Activated CD4-positive, alpha-beta T cell treated with anti-CD3 and anti-CD28 coated beads, Interleukin-2, Interleukin-6, amounts not matched to agents 100 ng/mL and 50 ng/mL, durations not matched to agents 16 hours and 8 hours (primary cell): ENCODE measurements at regions not wholly inside any gene's neighbourhood (a gene's known extent, or its start where the extent isn't known, plus 50 kb on each side); places are given as distances from the start of the nearest gene placed in this dataset.

ENCODE experiments used
- DNase-seq: peaks from one replicate; pipeline ENCODE4 v3.0.0-alpha.2; 2020

DNA sequence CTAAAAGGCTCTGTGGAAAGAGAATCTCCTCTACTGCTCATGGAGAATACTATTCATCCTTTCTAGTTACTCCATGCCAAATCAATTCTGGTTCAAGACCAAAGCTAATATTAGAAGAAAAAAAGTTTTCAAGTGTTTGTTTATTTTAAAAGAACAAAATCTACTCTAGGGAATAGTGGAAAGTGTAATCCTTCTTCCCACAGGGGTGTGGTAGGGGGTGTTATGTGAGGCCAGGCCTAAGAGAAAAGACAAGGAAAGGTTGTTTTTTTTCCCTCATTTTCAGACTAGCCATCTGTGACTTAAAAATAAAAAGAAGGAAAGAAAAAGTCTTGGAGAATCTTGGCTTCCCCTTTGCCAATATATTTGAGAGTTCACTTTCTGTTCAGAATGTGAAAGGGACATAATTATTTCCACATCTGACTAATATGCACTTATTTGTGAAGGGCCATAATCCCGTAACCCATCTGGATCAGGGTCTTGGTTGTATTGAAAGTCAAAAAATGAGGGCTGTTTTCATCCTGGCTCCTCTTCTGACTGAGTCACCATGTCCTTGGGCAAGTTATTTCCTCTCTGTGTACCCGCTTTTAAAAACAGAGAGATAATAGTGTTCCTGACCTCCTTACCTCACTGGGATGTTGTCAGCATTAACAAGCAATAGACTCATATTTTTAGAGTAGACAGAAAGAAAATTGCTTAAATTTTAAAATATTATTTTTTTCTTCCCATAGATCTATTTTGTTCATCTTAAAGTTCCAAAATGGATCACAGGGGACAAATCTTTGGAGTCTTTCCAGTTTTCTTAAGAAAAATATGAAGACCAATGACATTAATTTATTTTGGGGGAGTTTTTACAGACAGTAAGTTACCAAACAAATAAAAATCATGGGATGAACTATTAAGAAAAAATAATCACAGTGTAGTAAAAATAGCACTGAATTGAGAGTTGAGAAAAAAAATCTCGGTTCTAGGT lies 233.7 kb downstream of the IBTK start:
- no peak for DNase-seq

DNA sequence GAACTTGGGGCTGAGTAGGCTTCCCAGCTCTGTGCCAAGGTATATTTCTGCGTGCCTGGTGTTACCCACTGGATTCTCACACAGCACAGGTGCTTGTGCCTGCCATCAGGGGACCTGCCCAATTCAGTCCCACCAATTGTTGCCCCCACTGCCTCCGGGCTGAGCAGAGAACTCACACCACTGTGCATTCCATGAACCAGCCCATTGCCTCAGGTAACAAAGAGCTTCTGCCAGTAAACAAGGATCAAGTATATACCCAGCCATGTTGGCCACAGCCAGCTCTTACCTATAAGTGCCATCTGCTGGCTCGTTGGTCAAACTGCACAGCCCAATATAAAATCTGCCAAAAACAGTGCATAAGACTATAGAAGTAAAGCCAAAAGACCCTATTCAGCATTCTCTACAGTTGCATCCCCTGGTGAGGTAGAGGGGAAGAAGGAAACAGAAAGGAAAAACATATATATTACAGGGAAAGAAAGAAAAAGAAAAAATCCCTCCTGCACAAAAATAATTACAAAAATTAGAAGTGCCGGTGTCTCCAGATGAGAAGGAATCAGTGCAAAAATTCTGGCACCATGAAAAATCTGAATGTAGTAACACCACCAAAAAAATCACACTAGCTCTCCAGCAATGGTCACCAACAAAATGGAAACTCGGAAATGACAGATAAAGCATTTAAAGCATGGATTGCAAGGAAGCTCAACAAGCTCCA lies 241.4 kb downstream of the IBTK start:
- peak; percentile 34 for DNase-seq

DNA sequence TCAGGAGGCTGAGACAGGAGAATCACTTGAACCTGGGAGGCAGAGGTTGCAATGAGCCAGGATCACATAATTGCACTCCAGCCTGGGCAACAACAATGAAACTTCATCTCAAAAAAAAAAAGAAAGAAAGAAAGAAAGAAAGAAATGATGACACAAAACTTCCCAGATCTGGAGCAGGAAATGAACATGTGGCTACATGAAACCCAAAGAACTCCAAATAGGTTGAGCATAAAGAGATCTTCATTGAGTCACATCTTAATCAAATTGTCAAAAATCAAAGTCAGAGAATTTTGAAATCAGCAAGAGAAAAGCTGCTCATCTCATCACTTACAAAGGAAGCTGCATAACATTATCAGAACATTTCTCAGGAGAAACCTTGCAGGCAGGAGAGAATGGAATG lies 247.0 kb downstream of the IBTK start:
- DNase-seq = no peak

DNA sequence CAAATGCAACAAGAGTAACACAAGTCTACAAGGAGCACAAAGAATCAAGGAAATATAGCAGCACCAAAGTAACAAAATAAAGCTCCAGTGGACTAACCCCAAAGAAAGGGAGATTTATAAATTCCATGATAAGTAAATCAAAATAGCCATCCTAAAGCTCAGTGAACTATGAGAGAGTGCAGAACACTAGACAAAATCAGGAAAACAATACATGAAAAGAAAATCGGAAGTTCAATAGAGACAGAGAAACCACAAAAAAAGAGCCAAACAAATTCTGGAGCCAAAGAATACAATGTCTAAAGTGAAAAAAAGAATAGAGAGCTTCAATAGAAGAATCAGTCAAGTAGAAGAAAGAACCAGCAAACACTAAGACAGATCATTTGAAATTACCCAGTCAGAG lies 247.3 kb upstream of the TENT5A start:
- DNase-seq = no peak

DNA sequence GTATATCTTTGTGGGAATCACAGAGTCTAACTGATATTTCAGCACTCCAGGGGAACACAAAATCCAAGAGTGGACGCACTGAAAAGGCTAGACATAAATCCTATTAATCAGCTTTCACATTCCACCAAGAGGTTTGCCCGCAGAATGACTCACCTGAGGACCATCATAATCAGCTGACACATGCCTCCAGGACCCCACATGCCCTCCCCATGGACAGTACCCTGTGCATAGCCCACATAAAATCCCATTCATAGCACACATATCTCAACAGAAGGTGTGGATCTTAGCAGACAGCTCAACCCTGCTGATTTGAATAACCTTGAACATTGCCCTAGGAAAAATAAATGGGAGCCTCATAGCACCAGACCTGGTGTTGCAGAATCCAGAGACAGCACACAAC lies 246.8 kb upstream of the TENT5A start:
- no peak for DNase-seq

DNA sequence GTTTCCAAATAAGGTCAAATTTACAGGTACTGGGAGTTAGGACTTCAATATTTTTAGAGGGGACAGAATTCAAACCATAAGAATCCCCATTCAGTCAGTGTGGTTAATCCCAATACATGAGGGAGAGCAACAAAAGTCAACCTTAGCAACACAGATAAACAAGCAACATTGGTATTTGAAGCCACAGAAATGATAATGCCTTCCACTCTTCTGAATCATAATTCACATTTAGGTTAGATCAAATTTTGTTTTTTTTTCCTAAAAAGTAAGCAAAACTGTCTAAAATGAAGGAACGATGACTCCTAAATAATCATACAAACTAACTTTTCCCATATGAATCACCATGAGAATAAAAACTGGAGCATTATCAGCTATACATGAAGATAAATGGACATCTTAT lies 246.0 kb upstream of the TENT5A start:
- no peak for DNase-seq

DNA sequence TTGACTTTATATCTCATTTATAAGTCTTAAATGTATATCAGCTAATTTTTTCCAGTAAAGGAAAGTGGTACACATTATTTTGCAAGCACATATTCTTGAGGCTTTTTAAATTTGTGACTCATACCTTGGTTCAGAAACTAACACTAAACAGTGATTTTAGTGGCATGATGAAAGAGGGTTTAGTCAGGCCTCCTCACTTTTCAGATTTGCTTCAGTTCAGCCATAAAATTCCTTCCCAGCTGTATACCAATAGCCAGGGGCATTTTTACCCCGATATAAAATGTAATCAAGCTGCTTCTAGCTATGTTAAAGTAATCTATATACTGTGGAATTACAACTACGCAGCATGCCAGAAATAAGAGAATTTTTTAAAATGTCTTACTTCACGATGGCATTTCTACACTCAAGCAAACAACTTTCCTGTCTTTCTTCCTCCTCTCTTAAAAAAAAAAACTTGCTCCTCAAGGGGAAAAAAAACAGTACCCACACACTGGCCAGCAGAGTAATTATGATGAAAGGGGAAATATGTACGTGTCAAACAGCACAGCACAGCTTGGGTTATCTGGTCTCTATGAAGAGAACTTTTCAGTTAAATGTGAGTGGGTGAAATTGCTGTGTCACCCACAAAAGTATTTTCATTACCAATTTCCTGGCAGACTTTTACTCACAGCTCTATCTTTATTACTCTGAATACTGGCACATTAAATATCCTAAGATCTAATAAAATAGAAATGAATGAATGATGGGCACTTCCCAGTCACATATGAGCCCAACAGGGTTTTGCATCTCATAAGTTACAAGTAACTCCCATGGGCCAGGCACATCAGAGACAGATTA lies 244.8 kb upstream of the TENT5A start:
- peak; percentile 23 for DNase-seq

DNA sequence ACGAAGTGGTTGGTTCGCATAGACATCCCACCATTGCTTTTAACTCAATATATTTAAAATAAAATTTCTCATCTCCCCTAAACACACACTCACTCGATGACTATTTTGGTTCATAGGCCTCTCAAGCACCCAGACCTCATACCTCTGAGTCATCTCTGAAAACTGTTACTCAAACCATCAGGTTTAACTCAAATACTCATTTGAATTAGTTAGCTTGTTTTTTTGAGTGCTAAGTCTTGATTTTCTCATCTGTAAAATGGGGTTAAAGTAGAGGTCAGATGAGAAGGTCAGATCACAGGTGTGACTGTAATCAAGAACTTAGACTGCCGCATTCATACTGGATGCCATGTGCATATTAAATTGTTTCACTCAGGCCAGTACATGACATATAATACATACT lies 243.9 kb upstream of the TENT5A start:
- DNase-seq = peak; percentile 49

DNA sequence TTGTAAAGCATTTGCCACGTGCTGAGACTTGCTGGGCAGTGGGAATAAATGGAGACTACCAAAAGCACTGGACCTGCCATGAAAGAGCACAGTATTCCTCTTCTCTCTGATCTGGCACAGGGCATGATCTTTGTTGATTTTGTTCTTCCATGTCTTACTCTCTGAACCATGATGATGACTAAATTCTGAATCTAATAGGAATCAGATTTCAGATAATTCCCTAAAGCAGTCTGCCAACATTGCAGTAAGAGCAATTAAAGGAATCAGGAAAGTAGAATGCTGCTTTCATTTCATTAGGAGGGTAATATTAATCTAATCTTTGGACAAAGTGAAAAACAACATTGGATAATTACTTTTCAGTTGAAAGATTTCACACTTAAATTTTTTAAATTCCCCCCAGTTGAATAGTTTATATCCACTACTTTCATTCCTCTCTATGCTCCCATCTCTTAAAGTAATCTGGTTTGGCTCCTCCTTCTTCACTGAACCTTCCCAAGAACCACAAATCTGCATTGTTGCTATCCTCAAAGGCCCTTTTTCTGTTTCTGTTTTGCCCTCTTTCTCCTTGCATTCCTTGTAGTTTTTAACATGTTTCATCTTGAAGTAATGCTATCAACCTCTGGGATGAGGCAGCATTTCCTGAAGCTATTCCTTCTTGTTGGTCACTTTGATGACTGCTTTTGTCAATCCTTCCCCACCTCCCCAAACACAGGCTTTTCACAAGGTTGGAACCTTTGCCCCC lies 243.2 kb upstream of the TENT5A start:
- DNase-seq = no peak

DNA sequence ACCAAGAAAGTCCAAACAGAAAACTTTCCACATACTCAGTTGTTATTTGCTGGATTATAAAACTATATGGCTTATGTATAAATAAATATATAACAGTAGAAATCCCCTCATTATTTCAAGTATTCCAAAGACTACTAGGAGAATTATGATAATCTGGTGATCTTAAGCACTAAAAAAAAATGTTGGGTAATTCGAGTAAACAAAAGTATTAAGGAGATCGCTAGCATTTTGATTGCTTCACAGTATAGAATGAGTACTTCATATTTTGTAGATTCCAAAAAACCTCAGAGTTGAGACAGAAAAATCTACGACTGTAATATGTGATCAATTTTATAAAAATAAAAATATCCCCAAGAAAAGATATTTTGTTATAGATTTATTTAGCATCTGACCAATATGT lies 236.4 kb upstream of the TENT5A start:
- DNase-seq = no peak

DNA sequence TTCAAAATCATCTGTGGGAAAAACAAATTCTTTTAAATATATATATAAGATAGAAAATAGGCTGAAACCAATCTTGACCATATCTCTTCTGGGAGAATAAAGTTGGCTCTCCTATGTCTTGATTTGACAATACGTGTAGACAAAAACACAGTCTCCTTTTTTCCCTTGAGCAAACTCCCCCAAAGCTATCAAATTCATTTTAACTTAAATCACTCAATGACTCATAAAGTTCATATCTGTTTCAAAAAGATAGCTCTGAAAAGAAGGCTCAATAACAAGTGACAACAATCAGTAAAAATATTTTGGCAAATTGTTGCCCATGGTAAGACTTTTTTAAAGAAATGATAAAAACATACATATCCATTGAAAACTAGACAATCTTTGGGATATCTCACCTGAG lies 236.0 kb upstream of the TENT5A start:
- no peak for DNase-seq

DNA sequence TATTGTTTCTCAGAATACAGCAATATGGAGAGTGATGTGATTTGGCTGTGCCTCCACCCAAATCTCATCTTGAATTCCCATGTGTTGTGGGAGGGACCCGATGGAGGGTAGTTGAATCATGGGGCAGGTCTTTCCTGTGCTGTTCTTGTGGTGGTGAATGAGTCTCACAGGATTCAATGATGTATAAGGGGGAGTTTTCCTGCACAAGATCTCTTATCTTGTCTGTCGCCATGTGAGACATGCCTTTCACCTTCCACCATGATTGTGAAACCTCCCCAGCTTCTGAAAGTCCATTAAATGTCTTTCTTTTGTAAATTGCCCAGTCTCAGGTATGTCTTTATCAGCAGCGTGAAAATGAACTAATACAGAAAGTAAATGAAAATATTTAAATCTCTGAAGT lies 234.8 kb upstream of the TENT5A start:
- no peak for DNase-seq

DNA sequence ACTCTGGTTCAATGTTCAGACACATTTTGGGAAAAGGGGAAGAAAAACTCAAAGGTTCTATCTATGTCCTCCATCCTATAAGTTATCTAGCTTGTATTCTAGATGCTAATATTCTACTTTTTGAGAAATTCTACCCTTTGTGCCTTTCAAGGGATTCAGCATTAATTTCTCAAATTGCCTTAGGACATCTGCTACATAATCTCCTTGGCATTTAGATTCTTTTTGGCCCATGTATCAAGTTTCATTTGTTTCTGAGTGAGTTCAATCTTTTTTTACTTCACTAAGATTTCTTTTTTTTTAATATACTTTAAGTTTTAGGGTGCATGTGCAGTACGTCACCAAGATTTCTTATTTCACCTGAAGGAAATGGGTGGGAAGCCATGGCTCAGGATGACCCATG lies 232.7 kb upstream of the TENT5A start:
- DNase-seq = no peak

DNA sequence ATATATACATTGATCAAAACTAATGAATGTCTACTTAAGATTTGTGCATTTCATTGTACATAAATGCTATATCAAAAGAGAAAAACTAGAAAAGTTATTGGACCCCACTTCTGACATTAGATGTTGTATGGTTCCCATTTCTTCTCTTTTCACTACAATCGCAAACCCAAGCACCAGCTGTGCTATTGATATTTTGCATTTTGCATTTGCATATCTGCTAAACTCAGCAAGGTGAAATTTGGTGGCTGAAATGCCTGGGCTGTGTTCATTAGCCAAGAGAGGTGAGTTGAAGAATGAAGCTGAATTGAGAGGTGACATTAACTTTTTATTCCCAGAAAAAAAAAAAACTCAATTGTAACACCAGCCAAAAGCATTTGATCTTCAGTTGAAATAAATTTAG lies 232.1 kb upstream of the TENT5A start:
- DNase-seq = no peak

DNA sequence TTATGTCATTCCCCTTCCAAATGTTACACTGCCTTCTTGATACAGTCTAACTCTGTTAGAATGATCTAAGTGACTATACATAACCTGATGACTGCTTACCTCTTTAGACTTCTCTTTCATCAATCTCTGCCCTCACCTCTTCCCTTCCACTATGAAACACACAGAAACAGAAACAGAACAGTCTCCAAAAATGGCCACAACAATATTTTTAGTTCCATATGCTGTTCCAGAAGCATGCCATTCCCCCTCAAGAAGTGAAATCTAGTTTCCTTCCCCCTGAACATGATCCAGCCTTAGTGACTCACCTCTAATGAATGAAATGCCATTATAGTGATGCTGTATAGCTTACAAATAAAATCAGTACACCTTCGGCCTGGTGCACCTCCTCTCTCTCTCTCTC lies 229.3 kb upstream of the TENT5A start:
- no peak for DNase-seq

DNA sequence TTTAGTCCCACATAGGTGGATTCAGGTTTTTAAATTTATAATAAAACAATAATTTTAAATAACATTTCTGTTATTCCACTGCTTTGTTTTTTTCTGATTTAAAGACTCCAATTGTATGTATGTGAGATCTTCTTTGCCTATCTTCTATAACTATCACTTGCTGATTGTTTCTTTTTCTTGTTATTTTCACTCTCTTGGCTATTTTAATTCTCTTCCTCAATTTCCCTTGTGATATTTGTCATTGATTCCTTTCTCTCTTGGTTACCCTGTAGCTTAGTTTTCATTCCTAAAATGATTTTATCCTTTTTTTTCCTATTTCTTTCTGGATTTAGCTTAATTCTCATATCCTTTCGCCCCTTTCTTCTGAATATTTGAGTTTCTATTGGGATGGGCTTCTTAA lies 227.3 kb upstream of the TENT5A start:
- no peak for DNase-seq

DNA sequence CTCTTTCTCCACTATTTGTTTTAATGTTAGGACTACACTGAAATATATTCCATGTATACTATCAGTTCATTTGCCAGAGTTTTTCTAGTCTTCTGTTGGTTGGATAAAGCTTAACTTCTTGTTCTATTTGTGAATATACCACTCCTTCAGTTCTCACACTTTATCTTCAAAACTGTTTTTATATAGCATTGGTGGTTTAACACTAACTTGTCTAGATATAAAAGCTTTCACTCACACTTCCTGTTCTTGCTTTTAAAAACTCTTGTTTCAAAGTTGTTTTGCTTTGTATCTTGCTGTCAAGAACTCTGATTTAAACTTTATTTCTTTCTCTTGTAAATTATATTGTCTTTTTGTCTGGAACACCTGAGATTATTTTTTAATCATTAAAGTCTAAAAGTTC lies 226.8 kb upstream of the TENT5A start:
- DNase-seq = no peak

DNA sequence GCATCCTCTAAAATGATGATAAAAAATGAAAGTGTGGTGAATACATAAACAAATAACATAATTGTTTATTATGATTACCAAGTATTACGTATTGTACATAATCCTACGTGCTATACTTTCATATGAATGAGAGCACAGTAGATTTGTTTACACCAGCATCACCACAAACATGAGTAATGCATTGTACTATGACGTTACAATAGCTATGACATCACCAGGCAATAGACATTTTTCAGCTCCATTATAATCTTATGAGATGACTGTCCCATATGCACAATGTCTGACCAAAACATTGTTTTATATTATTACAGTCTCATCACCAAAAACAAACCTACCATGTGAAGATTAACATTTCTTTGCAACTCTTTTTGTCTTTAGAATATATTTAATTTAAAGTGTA lies 225.7 kb upstream of the TENT5A start:
- DNase-seq = no peak

DNA sequence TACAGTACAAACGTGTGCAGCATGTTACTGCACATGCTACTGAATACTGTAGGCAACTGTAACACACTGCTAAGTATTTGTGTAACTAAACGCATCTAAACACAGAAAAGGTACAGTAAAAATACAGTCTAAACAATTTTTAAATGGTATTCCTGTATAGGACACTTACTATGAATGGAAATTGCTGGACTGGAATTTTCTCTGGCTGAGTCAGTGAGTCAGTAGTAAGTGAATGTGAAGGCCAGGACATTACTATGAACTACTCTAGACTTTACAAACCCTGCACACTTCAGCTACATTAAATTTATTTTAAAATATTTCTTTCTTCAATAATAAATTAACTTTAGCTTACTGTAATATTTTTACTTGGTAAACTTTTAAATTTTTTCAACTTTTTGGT lies 225.0 kb upstream of the TENT5A start:
- no peak for DNase-seq

DNA sequence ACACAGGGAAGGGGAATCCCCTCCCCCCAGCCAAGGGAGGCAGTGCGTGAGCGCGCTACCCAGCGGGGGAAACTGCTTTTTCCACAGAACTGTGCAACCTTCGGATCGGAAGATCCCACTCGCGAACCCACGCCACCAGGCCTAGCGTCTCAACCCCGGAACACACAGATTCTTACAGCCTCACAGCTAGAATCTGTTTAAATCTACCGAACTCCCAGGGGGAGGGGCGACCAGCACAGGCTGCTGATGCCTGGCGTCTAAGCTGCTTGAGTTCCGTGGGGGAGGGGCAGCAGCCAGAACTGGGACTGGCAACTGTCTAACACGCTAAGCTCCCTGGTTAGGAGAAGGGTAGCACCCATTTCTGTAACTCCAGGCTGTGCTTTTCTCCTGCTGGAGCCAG lies 217.3 kb upstream of the TENT5A start:
- no peak for DNase-seq

DNA sequence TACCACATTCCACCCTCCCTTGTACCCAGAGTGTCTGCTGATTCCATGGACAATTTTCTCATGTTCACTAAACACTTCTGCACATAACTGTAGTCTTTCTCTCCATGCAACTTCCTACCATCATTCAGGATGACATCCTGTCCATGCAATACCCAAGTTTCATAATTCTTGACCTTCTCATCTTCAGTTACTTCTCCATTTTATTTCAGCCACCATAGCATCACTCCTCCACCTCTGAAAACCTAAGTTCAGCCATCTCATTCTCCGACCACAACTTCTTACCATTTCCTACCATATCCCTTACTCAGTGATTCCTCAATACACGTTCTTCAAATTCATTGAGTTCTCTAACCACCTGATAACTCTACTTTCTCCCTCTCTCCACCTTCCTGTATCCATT lies 216.5 kb upstream of the TENT5A start:
- no peak for DNase-seq

DNA sequence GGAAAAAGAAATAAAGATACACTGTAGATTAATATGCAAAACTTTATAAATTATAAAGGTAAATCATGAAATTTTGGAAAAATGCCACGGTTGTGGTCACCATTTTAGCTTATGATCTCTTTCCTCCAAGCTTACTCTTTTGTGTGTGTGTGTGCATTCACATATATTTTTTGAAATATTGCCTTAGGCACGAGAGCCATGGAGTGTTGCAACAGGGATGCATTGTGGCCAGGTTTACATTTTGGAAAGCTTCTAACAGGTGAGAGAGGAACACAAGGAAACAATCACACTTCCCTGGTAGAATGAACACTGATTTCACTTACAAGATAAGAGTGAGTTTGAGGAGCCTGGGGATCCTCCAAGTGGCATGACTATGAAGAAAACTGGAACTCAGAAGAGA lies 214.5 kb upstream of the TENT5A start:
- DNase-seq = no peak

DNA sequence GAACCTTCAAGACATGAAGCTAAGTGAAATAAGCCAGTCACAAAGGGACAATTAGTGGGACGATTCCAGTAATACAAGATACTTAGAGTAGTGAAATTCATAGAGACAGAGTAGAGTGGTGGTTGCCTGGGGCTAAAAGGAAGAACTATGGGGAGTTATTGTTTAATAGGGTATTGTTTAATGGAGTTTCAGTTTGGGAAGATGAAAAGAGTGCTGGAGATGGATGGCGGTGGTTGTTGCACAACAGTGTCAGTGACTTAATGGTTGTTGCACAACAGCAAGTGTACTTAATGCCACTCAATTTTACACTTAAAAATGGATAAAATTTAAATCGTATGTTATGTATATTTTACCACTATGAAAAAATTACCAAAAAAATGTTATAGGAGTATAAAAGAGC lies 209.7 kb upstream of the TENT5A start:
- DNase-seq = no peak
